CD1c-positive myeloid dendritic cell (primary cell): ENCODE measurements at regions not wholly inside any gene's neighbourhood (a gene's known extent, or its start where the extent isn't known, plus 50 kb on each side); places are given as distances from the start of the nearest gene placed in this dataset.
"Not testable (repeated sequence)": the region's sequence is repeated elsewhere in the genome, so short reads cannot be mapped to it uniquely, and the experiment has no call there.

ENCODE experiments used
- DNase-seq: peaks from one replicate; pipeline ENCODE4 v3.0.0-alpha.2; 2016; ENCODE audit errors: extremely low spot score

- DNase-seq: no peak
These were observed 245.0 kb upstream of the RASGRP1 start for GRCh38 chr15:38809621-38810020.

GRCh38 chr15:38810686-38811085 is 246.1 kb upstream of the RASGRP1 start:
- DNase-seq: no peak

GRCh38 chr15:38814254-38814653 is 249.6 kb upstream of the RASGRP1 start:
- not testable (repeated sequence) for DNase-seq

GRCh38 chr15:38814891-38815290 is 250.3 kb upstream of the RASGRP1 start:
- no peak for DNase-seq

GRCh38 chr15:38817427-38818156 is 253.0 kb upstream of the RASGRP1 start:
- DNase-seq: peak; percentile 70

GRCh38 chr15:38818157-38818790 is 253.7 kb upstream of the RASGRP1 start:
- no peak for DNase-seq

GRCh38 chr15:38819387-38819950 is 254.9 kb upstream of the RASGRP1 start:
- no peak for DNase-seq

GRCh38 chr15:38823263-38823662 is 258.6 kb upstream of the RASGRP1 start:
- DNase-seq: no peak

- DNase-seq: no peak
These were observed 260.1 kb upstream of the RASGRP1 start for GRCh38 chr15:38824719-38825118.

GRCh38 chr15:38826880-38827279 is 262.3 kb upstream of the RASGRP1 start:
- DNase-seq: no peak

GRCh38 chr15:38828031-38828532 is 263.5 kb upstream of the RASGRP1 start:
- no peak for DNase-seq

- no peak for DNase-seq
These were observed 264.5 kb upstream of the RASGRP1 start for GRCh38 chr15:38829086-38829485.

- no peak for DNase-seq
These were observed 277.6 kb upstream of the RASGRP1 start for GRCh38 chr15:38842226-38842625.

GRCh38 chr15:38843051-38843501 is 278.5 kb upstream of the RASGRP1 start:
- DNase-seq: no peak

- DNase-seq: peak; percentile 23
These were observed 279.3 kb upstream of the RASGRP1 start for GRCh38 chr15:38843736-38844590.

GRCh38 chr15:38844736-38845135 is 280.1 kb upstream of the RASGRP1 start:
- no peak for DNase-seq

GRCh38 chr15:38846346-38846745 is 281.7 kb upstream of the RASGRP1 start:
- no peak for DNase-seq

- no peak for DNase-seq
These were observed 283.1 kb upstream of the RASGRP1 start for GRCh38 chr15:38847666-38848065.

- DNase-seq: no peak
These were observed 284.4 kb upstream of the RASGRP1 start for GRCh38 chr15:38849046-38849445.

GRCh38 chr15:38852188-38852587 is 287.6 kb upstream of the RASGRP1 start:
- DNase-seq: not testable (repeated sequence)

GRCh38 chr15:38853608-38854007 is 289.0 kb upstream of the RASGRP1 start:
- no peak for DNase-seq

- DNase-seq: no peak
These were observed 289.9 kb upstream of the RASGRP1 start for GRCh38 chr15:38854506-38854905.
